ENCODE measurements at regions not wholly inside any gene's neighbourhood (a gene's known extent, or its start where the extent isn't known, plus 50 kb on each side); places are given as distances from the start of the nearest gene placed in this dataset.

DNA sequence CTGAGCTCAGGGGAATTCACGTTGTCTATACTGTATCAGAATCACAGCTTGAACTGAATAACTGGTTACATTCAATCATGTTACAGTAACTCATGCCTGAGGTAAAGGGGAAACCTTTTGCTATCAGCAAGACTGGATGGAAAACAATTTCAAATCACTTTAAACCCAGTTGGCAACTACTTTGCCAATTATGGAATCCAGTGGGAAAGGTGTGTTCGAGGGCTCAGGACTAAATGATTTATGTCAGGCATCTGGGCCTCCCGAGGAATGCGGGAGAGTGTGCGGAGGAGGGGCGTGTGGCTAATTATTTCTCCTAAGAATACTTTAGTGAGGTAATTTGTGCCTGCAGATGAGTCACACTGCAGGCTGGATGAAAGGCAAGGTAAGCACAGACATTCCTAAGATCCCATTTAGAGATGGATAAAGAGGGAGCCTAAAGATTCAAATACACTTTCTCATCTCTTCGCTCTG is 100.1 kb downstream of the HRH4 start:
- DNase-seq (ENCODE audit: low read depth in 4 of 4, low spot score in 3 of 4): peak in 1 of 4 donors; percentile 22

DNA sequence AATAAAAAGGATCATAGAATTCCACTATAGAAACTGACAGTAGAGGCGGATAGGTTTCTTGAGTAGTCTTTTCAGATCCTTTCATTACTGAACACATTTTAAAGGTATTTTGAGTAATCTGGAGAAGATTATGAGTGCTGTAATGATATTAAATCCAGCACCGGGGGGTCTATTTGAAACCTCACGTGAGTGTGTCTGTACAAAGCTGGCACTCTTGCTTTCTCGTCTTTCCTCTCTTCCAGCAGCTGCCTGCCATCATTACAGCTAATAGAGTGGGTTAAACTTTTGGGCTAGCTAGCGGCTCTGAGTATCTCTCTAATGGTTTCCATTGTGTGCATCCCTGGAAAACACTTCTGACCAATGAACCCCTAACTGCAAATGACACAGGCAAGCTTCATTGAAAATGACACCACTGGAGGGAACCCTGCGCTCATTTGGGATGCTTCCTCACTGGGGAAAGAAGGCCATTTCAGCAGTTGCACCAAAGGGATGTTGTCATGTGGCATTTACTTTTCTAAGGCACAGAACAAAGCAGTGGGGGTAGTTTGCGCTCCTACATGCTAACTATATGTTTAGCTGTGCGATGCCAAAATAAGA is 101.0 kb downstream of the HRH4 start:
- no peak for DNase-seq (ENCODE audit: low read depth in 4 of 4, low spot score in 3 of 4)

DNA sequence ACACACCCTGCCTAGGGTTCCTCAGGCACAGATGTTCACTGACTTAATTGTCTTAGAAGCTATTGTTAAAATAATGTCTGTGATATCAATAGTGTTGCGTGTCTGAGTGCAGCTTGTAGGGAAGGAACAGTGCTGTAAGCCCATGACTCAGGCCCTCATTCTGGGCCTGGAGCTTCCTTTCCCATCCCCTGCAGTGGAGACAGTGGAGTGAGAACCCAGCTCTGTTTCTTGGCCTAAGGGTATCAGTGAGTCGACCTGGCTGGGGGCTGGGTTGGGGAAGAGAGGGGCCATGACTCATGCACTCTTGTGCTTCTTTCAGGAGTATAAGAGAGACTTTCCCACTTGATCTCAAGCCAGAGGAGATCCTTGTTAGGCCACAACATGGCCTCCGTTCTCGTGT is 106.8 kb downstream of the HRH4 start:
- DNase-seq (ENCODE audit: low read depth in 4 of 4, low spot score in 3 of 4): no peak

DNA sequence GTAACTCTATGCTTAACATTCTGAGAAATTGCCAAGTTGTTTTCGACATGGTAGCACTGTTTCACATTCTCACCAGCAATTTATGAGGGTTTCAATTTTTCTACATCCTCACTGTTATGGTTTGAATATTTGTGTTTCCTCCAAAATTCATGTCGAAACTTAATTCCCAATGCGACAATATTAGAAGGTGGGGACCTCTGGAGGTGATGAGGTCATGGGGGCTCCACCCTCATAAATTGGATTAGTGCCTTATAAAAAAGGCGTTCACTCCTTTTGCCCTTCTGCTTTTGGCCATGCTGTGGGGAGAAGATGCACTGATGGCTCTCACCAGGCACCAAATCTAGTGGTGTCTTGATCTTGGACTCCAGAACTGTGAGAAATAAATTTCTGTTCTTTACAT is 110.3 kb downstream of the HRH4 start:
- DNase-seq (ENCODE audit: low read depth in 4 of 4, low spot score in 3 of 4): no peak

- DNase-seq (ENCODE audit: low read depth in 4 of 4, low spot score in 3 of 4): no peak
These were observed 122.3 kb downstream of the HRH4 start for GRCh38 chr18:24582771-24583170.

DNA sequence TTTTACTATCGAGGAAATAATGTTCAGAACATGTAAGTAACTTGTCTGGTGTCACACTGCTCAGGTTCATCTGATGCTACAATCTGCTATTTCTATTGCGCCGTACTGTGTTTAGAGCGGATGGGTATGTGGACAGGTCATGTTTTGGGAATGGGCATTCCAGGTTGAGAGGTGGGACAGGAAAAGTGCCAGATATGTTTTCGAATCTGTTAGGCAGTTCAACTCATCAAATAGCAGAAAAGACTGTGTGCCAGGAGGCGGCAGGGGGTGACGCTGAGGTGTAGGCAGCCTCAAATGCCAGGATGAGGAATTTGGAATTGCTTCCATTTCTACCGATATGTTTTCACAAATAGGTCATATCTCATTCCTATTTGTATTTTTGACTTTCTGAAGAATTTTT is 123.8 kb downstream of the HRH4 start:
- no peak for DNase-seq (ENCODE audit: low read depth in 4 of 4, low spot score in 3 of 4)

DNA sequence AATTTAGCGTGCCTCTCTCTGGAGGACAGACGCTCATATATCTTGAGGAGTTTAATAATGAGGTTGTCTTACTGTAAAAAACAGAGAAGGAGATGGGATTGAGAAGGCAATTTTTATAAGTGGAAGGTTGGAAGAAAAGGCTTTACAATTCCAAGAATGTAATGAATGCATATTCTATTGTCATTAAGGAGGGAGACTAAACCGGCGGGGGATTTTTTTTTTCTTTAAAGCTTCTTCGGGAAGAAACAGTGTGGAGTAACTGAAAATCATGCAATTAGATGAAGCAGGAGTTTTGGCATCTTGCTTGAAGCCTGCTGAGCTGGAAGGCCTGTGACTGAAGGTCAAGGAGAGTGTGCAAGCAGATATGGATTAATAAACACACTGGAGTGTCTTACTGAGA is 124.4 kb downstream of the HRH4 start:
- no peak for DNase-seq (ENCODE audit: low read depth in 4 of 4, low spot score in 3 of 4)

- DNase-seq (ENCODE audit: low read depth in 4 of 4, low spot score in 3 of 4): no peak
These were observed 125.6 kb downstream of the HRH4 start for GRCh38 chr18:24585996-24586566.

DNA sequence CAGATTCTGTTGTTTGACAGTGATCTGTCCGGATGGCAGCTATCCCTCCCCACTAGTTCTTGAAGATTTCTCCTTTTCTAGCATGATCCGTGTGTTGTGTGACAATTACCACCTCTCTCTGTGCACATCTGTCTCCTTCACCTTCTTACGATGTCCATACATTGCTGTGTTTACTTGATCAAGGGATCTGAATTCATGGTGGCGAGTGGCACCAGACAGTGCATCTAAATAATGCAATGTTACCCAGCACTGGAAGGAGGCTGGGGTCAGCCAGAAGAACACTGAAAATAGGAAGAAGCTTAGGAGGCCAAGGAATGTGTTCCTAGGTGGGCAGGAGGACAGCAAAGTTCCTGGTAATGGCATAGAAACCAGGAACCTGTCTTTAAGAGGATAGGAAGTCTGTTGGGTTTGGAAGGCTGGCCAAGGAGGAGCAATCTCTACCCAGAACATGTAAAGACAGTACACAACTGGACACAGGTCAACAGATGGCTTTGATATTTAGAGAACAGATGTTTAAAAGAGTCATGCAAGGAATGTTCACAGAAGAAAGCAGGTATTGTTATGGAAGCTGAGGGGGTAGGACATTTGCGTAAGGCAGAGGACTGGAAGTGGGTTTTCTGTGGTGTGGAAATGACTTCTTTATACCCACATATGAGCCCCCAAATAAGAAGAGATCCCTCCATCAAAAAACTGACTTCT is 126.4 kb downstream of the HRH4 start:
- DNase-seq (ENCODE audit: low read depth in 4 of 4, low spot score in 3 of 4): no peak

GRCh38 chr18:24588440-24588839 is 128.0 kb downstream of the HRH4 start:
- no peak for DNase-seq (ENCODE audit: low read depth in 4 of 4, low spot score in 3 of 4)

- DNase-seq (ENCODE audit: low read depth in 4 of 4, low spot score in 3 of 4): no peak
These were observed 130.5 kb downstream of the HRH4 start for GRCh38 chr18:24590946-24591345.

GRCh38 chr18:24593401-24593800 is 133.0 kb downstream of the HRH4 start:
- DNase-seq (ENCODE audit: low read depth in 4 of 4, low spot score in 3 of 4): no peak

GRCh38 chr18:24593886-24594285 is 133.4 kb downstream of the HRH4 start:
- DNase-seq (ENCODE audit: low read depth in 4 of 4, low spot score in 3 of 4): no peak

GRCh38 chr18:24595561-24596031 is 135.2 kb downstream of the HRH4 start:
- no peak for DNase-seq (ENCODE audit: low read depth in 4 of 4, low spot score in 3 of 4)

DNA sequence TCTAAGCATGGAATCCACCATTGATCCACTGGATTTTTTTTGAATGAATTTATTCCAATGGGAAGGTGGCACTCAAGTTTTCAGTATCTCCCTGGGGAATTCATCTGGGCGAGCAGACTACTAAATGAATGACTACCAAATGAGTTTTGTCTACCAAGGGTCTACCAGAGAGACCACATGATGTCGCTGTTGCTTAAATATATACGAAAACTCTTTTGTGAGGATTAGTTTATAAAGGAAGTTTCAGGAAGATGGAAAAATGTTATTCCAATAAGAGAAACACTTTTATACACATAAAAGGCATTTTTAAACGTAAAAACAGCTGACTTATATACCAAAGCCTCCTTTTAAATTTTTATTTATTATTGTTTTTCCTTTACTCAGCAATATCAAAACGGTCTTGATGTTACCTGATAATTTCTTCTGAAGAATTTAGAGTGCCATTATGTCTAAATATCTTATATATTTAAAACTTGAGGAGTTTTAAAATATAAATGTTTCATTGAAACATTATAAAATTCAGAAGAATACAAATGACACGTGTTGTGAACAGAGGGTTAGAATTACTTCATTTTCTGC is 139.7 kb downstream of the HRH4 start:
- DNase-seq (ENCODE audit: low read depth in 4 of 4, low spot score in 3 of 4): peak in 2 of 4 donors; percentile 62 to 64

DNA sequence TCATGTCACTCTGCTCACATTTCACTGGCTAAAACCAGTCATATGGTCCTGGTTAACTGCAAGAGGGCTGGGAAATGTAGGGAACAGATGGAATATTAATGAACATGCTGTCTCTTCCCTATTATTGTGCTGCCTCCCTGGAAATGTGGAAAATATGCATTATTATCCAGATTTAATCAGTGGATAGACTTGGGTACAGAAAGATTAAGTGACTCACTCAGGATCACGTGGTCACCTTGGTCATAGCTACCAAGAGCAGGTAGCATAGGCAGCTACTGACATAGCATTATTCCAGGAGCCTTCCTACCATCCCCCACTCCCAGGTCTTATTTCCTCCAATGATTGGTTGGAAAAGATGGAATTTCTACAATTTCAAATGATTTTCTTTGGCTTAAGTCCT is 141.1 kb downstream of the HRH4 start:
- no peak for DNase-seq (ENCODE audit: low read depth in 4 of 4, low spot score in 3 of 4)

DNA sequence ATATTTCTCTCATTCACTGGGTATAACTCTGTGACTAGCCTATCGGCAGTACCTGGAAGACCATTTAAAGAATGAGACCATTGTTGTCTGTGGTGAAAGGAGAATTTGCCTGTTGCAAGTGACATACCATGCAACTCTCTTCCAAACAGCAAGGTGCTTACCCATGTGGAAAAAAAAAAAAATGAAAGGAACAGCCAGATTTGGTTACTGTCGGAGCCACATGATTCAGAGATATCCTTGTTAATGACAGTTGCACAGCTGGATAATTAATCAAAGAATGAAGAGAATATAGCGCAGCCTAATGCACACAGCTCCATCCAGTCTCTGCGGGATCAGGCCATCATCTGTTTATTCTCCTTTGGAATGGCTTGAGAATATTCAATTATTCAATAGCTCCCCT is 141.8 kb downstream of the HRH4 start:
- no peak for DNase-seq (ENCODE audit: low read depth in 4 of 4, low spot score in 3 of 4)

GRCh38 chr18:24603151-24603550 is 142.7 kb downstream of the HRH4 start:
- no peak for DNase-seq (ENCODE audit: low read depth in 4 of 4, low spot score in 3 of 4)

- no peak for DNase-seq (ENCODE audit: low read depth in 4 of 4, low spot score in 3 of 4)
These were observed 145.0 kb downstream of the HRH4 start for GRCh38 chr18:24605444-24605843.

- DNase-seq (ENCODE audit: low read depth in 4 of 4, low spot score in 3 of 4): no peak
These were observed 148.8 kb downstream of the HRH4 start for GRCh38 chr18:24609254-24609653.

DNA sequence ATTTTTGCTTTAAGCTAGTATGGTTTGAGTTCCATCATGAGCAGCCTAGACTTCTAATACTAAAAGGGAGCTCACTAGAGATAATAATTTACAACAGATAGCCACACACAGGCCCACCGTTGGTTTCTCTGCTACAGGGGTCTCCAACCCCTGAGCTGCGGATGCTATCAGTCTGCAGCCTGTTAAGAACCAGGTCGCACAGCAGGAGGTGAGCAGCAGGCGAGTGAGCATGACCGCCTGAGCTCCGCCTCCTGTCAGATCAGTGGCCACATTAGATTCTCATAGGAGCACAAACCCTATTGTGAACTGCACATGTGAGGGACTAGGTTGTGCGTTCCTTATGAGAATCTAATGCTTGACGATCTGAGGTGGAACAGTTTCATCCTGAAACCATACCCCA is 150.6 kb downstream of the HRH4 start:
- no peak for DNase-seq (ENCODE audit: low read depth in 4 of 4, low spot score in 3 of 4)
